Epidermal melanocyte (primary cell): ENCODE measurements at regions not wholly inside any gene's neighbourhood (a gene's known extent, or its start where the extent isn't known, plus 50 kb on each side); places are given as distances from the start of the nearest gene placed in this dataset.

Experiments
- DNase-seq: peaks from one replicate; pipeline ENCODE4 v3.0.0; 2011; ENCODE audit warnings: low spot score; ENCODE audit not compliant: insufficient read length

DNA sequence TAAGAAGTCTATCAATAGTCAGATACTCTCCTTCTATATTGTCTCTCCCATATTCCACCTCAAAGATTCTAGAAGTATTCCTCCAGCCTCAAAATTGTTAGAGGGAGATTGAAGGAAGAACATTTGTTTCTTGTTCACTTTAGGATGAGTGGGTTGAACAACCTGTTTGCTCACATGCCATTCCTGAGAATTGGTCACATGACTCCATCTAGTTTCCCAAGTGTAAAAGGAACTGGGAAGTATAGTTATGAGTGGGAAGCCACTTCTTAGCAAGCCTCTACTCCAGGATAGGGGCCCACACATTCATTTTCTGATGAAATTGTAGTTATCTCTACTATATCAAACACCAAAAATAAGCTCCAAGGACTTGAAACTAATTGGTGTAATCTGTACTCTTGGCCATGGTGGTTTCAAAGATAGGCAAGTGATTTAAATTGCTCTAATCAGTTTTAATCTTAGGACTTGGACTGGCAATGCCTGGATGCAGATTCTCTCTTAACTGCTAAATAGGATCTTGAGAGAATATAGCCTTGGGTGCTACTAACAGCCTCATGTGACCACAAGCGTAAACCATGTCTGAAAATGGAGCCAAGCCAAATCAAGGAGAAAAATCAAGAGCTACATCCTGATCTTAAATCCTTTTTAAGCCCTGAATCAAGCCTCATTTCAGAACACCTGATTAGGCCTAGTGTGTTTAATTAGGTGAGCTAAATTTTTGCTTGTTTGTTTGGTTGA lies 758.7 kb upstream of the MAN1A1 start:
- no peak for DNase-seq

DNA sequence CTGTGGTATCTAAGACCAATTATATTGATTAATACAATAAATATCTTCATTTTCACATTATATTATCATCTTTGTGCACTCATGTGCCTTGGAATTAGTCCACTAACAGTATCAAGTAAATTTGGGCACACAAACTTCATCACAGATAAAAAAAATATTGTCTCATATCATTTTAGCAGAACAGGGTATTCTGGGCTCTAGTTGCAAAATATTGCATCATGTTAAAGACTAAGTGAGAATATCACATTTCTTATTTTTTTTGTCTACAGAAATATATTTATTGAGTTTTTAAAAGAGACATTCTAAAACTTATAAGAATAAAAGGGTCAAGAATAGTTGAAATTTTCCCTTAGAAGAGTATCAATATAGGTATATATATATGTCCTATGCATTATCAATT lies 754.1 kb upstream of the MAN1A1 start:
- DNase-seq = no peak

GRCh38 chr6:120096696-120097260 lies 747.2 kb upstream of the MAN1A1 start:
- no peak for DNase-seq

DNA sequence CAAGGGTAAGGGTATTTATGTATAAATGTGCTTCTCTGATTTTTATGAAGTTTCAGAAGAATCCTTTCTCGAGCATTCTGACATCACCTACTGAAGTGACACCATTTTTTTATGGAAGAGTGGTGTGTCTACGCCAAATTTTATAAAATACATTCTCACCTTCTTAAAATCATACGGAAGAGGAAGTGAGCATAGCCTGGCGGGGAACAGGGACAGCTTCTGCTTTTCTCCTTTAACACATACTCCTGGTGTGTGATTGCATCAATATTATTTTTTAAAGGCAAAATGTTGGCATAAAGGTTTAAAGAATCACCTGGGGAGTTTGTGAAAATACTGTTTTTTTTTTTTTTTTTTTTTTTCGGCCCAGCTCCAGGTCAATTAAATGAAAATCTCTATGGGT lies 733.6 kb upstream of the MAN1A1 start:
- DNase-seq = no peak

DNA sequence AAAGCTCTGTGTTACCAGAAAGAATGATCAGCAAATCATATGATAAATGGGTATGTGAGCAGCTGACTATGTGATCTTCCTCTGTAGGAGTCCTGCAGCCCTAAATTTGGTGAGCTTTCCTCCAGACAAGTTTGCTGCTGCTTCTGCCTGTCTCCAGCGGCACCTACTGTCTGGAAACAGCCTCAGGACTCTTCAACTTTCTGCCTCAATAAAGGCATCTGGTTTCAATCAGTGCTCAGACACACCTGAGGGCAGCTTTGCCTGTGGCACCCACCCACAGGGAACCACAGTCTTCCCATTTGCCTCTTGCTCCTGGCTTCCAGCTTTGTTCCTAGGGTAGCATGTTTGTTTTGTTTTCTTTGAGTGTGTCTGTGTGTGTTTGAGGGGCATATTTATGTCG lies 727.9 kb upstream of the MAN1A1 start:
- no peak for DNase-seq

DNA sequence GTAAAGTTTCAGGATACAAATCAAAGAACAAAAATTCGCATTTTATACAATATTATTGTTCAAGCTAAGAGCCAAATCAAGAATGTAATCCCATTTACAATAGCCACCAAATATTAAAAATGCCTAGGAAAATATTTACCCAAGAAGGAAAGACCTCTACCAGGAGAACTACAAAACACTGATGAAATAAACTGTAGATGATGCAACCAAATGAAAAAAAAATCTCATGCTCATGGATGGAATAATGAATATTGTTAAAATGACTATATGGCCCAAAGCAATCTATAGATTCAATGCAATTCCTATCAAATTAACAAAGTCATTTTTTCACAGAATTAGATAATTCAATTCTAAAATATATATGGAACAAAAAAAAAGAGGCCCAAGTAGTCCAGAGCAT lies 708.8 kb upstream of the MAN1A1 start:
- no peak for DNase-seq

DNA sequence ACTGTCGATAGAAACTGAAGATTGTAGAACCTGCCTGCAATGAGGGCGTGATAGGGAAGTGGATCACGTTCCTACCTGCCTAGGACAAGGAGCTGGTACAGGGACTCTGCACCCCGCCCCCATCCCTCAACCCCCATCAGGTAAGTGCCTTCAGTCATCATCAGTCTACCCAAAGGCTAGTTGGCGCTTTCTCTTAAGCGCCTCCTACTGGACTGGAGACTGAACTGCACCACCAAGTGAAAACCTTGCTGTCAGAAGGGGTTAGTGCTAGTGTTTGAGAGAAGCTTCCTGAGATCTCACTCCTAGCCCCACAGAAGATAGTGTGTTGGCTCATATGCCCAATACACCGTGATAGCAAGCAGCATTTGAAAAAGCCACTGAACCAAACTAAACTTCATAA lies 706.5 kb upstream of the MAN1A1 start:
- no peak for DNase-seq

DNA sequence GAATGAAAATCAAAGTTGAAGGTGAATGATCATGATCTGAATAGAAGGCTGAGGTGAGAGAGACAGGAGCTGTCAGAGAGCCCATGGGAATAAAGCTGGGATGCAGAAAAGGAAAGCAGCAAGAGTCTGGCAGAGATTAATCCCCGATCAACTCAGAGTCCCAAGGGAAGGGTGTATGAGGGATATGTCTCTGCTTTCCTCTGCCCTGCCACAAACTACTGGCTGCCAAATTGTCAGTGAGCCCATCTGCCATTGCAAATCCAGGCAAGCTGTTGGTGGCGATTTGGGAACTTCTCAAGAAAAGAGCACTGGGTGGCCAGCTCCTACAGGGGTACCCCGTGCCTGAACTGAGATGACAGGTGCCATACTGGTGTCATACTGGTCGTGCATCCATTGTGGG lies 705.5 kb upstream of the MAN1A1 start:
- DNase-seq = no peak

DNA sequence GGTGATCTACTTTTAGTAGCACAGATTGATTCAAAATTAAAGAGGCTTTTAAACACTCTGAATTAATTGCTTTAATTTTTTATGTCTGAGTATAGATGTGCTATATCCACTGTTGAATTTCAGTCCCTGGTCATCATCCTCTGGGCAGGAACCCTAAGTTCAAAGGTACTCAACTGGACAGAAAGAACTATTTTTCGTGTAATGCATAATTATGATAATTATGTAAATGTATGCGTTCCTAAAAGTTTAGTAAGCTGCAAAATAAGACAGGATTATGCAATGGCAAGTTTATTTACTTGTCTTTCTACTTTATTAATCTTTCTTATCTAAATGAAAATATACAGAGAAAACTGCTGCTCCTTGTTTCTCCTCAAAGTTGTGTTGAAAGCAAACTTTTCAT lies 690.1 kb upstream of the MAN1A1 start:
- no peak for DNase-seq

GRCh38 chr6:120031837-120032236 lies 682.3 kb upstream of the MAN1A1 start:
- DNase-seq = no peak

- no peak for DNase-seq
Observed at GRCh38 chr6:120026791-120027190, 677.2 kb upstream of the MAN1A1 start.

DNA sequence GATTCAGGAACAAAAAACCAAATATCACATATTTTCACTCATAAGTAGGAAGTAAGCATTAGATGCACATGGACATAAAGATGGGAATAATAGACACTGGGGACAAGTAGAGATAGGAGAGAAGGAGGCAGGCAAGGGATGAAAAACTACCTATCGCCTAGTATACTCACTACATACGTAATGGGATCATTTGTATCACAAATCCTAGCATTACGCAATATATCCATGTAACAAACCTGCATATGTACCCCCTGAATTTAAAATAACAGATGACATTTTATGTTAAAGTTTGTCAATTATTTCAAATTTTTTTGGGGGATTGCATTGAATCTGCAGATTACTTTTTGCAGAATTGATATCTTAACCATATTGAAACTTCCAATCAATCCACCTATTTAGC lies 660.5 kb upstream of the MAN1A1 start:
- no peak for DNase-seq

GRCh38 chr6:120005292-120005976 lies 655.9 kb upstream of the MAN1A1 start:
- DNase-seq = no peak

- DNase-seq = no peak
Observed at GRCh38 chr6:119986934-119987549, 637.5 kb upstream of the MAN1A1 start.

GRCh38 chr6:119985952-119986736 lies 636.6 kb upstream of the MAN1A1 start:
- no peak for DNase-seq

- no peak for DNase-seq
Observed at GRCh38 chr6:119980802-119981201, 631.2 kb upstream of the MAN1A1 start.

DNA sequence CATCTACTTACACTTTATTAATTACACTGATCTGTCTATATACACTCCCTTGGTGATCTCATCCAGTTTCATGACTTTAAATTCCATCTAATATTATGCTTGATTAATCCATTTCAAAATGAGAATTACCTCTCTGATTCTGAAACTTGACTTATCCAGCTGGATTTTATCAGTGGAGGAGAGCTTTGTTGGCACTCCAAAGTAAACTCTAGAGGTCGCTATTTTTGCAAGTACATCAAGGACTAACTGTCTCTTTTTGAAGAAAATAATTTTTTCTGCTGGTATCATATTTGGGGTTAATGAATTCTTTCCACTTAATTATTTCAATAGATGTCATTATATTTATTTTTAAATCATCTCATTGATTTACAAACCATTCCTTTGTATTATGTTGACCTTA lies 630.3 kb upstream of the MAN1A1 start:
- DNase-seq = no peak

DNA sequence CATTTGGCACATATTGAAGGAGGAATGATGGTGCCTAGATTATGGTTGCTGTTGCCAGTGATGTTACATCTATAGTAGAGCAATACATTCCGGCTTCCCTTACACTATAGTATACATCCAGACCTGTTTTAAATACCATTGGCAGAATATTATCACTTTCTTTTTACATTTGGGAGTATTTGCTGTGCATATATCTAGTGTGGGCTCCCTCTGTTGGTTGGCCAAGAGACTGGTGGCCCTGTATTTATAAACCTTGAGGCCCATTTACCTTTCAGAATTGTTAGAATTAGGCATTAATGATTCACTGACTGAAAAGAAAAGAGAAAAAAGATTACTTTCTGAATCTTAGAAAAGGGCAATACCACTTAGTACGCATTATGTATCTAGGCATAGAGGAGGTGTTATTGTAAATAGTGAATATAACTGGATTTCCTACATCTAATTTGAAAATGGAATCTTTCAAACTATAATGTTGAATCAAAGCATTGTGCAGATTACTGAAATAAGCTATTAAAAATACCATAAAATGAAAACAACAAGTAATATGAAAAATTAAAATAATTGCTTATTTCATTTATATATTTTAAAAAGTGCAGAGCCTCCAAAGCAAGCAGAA lies 628.8 kb upstream of the MAN1A1 start:
- no peak for DNase-seq

DNA sequence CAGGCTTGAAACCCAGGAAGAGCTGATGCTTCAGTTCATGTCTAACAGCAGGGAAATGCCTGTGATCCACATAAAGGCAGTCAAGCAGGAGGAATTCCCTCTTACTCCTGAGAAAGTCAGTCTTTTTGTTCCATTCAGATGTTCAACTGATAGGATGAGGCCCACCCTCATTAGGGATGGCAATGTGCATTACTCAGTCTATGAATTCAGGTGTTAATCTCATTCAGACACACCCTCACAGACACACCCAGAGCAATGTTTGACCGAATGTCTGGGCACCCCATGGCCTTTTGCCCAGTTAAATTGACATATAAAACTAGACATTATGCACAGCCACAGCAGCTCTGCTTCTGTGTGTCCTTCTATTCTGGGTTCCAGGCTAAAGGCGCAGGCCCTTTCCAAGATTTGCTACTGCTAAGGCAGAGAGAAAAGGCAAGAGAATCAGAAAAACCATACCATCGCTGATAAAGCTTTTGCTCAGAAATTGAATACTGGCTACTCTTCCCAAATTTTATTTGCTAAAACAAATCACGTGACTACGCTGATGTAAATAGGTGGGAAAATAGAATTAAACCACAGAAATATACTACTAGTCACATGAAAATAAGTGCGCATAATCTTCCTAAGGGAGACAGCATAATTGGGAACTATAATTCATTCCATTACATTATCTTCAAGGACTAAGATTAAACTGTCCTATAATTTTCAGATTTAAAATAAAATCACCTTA lies 625.0 kb upstream of the MAN1A1 start:
- DNase-seq = no peak

DNA sequence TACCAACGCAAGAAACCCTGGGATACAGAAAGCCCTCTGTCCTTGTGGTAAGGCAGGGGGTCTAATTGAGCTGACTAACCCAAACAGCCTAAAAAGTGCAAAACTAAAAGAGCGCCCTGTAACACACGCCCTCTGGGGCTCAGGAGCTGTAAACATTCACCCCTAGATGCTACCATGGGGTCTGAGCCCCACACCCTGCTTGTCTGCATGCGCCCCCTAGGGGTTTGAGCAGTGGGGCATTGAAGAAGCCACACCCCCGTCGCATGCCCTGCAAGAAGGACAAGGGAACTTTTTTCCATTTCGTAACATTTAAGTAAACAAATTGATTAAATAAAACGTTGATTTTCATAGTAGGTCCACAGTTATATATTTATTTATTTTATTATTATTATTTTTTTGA lies 616.9 kb upstream of the MAN1A1 start:
- no peak for DNase-seq

- no peak for DNase-seq
Observed at GRCh38 chr6:119965900-119966299, 616.3 kb upstream of the MAN1A1 start.
